ENCODE measurements at regions not wholly inside any gene's neighbourhood (a gene's known extent, or its start where the extent isn't known, plus 50 kb on each side); places are given as distances from the start of the nearest gene placed in this dataset.

DNA sequence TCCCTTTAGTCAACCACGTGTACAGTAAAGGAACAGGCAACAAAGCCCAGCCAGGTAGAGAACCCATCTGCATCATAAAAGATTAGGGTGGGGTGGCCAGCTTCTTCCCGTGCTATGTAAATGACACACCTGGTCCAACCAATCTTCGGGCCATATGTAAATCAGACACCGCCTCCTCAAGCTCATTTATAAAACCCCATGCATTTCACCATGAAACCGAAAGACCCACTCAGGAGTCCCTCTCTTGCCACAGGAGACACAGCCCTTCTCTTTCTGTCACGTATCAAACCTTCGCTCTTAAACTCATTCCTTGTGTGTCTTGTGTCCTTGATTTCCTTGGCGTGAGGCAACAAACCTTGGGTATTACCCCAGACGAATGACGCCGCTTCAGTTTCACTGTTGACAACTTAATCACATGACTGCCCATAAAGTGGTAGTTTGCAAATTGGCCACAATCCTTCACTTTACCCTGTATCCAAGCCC, 59.8 kb upstream of the TBPL2 start:
- no peak overlapping the region for H3K4me3 ChIP-seq (ENCODE audit: low read length)
- TF ChIP-seq, protein P1, sequence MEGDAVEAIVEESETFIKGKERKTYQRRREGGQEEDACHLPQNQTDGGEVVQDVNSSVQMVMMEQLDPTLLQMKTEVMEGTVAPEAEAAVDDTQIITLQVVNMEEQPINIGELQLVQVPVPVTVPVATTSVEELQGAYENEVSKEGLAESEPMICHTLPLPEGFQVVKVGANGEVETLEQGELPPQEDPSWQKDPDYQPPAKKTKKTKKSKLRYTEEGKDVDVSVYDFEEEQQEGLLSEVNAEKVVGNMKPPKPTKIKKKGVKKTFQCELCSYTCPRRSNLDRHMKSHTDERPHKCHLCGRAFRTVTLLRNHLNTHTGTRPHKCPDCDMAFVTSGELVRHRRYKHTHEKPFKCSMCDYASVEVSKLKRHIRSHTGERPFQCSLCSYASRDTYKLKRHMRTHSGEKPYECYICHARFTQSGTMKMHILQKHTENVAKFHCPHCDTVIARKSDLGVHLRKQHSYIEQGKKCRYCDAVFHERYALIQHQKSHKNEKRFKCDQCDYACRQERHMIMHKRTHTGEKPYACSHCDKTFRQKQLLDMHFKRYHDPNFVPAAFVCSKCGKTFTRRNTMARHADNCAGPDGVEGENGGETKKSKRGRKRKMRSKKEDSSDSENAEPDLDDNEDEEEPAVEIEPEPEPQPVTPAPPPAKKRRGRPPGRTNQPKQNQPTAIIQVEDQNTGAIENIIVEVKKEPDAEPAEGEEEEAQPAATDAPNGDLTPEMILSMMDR (IDR thresholded peaks at IDR 0.05; ENCODE audit: insufficient read depth, low read depth, low read length, missing control alignments) = no peak
- DNase-seq (ENCODE audit: low read depth) = no peak

DNA sequence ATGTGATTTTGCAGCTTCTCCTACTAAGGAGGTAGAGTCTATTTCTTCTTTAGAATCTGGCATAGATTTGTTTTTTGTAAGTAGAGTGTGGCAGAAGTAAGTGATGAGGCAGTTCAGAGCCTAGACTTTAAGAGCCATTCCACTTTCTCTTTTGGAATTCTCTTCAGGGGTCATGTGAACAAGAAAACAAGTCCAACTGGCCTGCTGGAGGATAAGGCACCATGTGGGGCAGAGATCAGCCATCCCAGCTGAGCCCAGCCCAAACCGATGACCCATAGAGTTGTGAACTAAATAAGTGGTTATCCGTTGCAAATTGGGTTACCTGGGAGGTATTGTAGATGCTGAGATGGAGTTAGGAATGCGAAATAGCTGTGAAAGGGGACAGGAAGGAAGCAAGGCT, 60.3 kb upstream of the TBPL2 start:
- no peak for DNase-seq (ENCODE audit: low read depth)
- TF ChIP-seq, protein P1 (IDR thresholded peaks at IDR 0.05; ENCODE audit: insufficient read depth, low read depth, low read length, missing control alignments) = no peak
- H3K4me3 ChIP-seq (ENCODE audit: low read length) = no peak overlapping the region

DNA sequence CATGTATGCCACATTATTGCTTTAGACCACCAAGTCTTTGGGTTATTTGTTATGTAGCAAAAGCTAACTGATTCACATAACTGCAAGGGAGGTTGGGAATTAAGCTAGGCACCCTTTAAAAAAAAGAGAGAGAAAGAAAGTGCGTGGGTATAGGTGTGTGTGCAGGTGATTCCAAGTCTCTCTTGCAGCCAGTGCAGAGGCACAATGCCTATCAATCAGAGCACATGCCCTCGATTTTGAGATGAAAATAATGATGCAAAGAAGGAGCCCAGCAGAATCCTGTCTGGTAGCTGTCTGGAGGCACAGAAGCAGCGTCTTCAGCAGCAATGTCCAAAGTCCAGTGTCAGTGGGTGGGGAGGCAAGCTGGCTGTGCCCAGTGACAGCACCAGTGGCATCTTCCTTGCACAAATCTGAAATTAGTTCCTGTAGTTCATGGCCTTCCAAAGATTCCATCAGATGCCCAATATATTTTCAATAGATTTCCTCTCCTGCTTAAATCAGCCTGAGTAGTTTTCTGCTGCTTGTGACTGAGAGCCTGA, 62.4 kb upstream of the TBPL2 start:
- H3K4me3 ChIP-seq (ENCODE audit: low read length) = no peak overlapping the region
- TF ChIP-seq, protein P1 (IDR thresholded peaks at IDR 0.05; ENCODE audit: insufficient read depth, low read depth, low read length, missing control alignments) = no peak
- DNase-seq (ENCODE audit: low read depth) = no peak

DNA sequence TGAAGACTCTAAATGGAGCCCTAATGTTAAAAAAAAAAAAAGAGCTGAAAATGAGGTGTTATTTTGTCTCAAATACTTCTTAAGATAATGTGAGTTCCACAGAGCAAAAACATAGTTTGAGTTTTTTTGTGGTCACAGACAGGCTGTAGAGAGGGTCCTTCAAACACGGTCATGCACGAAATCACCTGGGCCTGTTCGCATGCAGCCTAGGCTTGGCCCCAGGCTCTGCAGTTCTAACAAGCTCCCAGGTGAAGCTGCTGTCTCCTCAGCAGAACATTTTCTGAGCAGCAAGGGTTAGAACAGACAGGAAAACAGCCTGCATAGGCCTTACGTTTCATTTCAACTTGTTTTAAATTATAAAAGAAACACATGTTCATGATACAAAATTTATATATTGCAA, 65.4 kb upstream of the TBPL2 start:
- TF ChIP-seq, protein P1 (IDR thresholded peaks at IDR 0.05; ENCODE audit: insufficient read depth, low read depth, low read length, missing control alignments) = no peak
- H3K4me3 ChIP-seq (ENCODE audit: low read length) = no peak overlapping the region
- DNase-seq (ENCODE audit: low read depth) = no peak

DNA sequence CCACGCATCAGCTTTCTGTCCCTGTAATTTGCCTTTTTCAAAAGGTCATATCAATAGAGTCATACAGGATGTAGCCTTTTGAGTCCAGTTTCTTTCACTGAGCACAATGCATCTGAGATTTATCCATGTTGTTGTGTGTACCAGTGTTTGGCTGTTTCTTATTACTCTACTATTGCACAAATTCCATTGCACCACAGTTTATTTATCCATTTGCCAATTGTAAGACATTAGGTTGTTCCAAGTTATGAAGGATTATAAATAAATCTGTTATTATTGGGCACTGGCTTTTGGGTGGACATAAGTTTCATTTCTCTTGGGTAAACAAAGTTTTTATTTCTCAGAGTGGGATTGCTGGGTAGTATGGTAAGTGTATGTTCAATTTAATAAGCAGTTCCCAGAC, 68.3 kb upstream of the TBPL2 start:
- TF ChIP-seq, protein P1 (IDR thresholded peaks at IDR 0.05; ENCODE audit: insufficient read depth, low read depth, low read length, missing control alignments) = no peak
- H3K4me3 ChIP-seq (ENCODE audit: low read length) = no peak overlapping the region
- no peak for DNase-seq (ENCODE audit: low read depth)

DNA sequence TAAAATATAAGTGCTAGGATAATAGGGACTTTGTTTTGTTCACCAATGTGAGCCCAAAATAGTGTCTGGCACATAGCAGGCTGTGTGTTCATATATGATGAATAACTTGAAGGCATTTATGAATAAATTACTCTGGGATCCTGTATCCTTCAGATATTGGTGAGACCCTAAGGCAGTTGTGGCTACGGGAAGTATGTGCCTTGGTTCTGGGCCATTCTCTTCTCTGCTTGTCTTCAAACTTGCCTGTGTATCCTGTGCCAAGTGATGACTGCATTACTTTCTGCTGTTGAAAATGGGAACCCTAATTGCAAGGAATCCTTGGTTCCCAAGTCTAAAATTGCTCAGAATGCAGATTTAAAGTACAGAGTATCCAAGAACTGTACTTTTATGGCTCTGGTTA, 67.6 kb upstream of the KTN1 start:
- TF ChIP-seq, protein P1 (IDR thresholded peaks at IDR 0.05; ENCODE audit: insufficient read depth, low read depth, low read length, missing control alignments) = no peak
- H3K4me3 ChIP-seq (ENCODE audit: low read length) = no peak overlapping the region
- no peak for DNase-seq (ENCODE audit: low read depth)

DNA sequence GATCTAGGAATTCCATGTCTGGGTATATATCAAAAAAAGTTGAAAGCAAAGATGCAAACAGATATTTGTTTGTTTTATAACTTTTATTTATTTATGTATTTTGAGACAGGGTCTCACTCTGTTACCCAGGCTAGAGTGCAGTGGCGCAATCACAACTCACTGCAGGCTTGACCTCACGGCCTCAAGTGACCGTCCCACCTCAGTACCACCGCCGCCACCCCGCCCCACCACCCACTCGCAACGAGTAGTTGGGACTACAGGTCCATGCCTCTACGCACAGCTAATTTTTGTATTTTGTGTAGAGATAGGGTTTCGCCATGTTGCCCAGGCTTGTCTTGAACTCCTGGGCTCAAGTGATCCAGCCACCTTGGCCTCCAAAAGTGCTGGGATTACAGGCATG, 66.5 kb upstream of the KTN1 start:
- TF ChIP-seq, protein P1 (IDR thresholded peaks at IDR 0.05; ENCODE audit: insufficient read depth, low read depth, low read length, missing control alignments) = no peak
- H3K4me3 ChIP-seq (ENCODE audit: low read length) = no peak overlapping the region
- DNase-seq (ENCODE audit: low read depth) = no peak

All from epithelial cell of esophagus (primary cell).